Umbilical cord (tissue), 1 donor: ENCODE measurements at regions not wholly inside any gene's neighbourhood (a gene's known extent, or its start where the extent isn't known, plus 50 kb on each side); places are given as distances from the start of the nearest gene placed in this dataset.
"Not testable (repeated sequence)": the region's sequence is repeated elsewhere in the genome, so short reads cannot be mapped to it uniquely, and the experiment has no call there.

Experiments
- DNase-seq: peaks from one replicate; pipeline ENCODE4 v3.0.0-alpha.2; 2015; ENCODE audit warnings: low spot score

DNA sequence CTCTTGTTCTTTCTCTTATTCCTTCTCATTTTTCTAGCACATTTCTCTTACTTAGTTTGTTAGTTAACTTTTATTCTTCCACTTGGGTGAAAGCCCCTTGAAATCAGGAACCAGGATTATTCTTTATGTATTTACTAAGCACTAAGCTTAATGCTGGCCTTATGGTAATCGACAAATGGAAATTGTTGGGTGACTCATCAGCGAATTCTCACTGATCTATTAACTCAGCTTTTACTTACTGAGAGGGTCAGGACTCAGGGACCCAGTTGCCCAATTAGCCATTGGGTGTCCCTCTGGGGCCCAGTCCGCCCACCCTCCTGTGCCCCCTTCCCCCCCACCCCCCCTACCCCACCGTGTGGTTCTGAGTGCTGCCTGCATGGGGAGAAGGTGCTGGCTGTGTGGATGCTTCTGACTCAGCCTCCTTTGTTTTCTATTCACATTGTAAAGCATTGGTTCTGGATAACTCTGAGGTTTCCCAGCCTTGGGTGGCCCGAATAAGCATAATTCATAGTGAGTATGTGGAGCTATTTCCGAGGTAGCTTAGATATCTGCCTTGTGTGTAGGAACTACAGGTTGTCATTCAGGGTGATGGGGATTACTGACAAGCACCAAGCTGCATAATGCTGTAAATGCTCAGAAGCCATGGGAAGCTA, 240.9 kb downstream of the FGF9 start:
- peak; percentile 12 for DNase-seq

DNA sequence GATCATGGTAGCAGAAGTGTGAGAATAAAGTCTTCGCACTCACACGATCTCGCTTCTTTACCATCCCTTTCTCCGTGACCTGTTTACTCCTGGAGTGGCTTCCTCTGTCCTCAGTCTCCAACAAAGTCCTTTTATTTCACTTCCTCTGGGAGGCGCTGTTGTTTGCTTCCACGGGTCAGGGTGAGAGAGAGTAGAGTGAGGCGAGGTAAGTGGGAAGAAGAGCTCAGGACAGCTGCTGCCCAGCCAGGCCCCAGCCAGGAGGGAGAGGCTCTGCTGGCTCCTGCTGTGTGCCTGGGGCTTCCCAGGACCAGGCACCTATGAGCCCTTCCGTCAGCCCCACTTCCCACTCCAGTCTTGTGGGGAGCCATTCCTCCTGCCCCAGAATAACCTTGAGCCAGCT, 242.1 kb downstream of the FGF9 start:
- no peak for DNase-seq

DNA sequence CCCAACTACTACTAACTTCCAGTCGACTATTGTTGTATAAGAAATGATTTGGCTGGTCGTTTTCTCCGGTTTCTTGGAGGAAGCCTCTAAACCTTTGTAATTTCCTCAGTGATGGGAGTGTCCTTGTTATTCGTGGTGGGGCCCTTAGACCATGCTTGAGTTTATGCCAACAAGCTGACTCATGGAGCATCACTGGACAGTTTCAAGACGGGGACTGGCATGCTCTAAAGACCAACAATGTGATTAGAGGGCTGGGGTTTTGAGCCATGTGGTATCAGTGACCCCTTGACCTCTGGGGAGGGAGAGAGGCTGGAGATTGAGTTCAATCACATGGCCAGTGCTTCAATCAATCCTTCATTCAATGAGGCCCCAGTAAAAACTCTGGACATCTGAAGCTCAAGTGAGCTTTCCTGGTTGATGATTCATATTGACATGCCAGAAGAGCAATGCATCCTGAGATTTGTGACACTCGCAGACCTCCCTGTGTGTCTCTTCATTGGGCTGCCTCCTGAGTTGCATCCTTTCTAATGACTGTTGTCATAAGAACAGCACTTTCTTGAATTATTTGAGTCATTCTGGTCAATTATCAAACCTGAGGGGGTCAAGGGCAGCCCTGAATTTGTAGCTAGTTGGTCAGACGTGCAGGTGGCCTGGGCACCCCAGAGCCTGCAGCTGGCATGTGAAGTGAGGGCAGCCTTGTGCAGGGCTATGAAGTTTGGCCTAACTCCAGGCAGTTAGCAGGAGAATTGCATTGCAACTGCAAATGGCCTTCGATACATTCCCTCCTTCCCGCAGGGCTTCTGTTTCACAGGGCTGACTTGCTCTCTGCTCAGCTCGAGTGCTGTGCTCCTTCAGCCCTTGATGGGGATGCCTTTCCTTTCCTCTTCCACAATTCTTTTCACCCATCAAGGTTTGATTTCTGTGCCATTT, 246.5 kb downstream of the FGF9 start:
- DNase-seq = peak; percentile 79

DNA sequence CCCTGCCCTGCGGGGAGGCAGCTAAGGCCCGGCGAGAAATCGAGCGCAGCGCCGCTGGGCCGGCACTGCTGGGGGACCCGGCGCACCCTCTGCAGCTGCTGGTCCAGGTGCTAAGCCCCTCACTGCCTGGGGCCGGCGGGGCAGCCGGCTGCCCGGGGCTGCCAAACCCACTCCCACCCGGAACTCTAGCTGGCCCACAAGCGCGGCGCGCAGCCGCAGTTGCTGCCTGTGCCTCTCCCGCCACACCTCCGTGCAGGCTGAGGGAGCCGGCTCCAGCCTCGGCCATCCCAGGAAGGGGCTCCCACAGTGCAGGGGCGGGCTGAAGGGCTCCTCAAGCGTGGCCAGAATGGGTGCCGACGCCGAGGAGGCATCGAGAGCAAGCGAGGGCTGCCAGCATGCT, 249.9 kb downstream of the FGF9 start:
- not testable (repeated sequence) for DNase-seq

DNA sequence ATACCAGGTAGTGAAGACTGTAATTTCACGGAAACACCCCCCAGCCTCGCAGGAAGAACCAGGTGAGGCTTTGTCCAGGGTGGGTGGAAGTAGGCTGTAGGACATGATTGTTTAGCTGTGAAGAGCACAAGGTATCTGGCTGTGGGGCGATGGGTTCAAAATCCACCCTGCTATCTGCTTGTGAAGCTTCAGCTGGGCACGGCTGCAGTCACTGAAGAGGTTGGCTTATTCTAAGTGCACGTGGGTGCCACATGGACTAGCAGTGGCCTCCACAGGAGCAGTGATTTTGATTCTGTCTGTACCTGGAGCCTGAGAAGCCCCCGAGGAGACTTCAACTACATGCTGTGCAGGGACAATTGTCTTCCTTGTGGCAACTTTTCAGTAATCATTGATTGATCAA, 254.1 kb downstream of the FGF9 start:
- DNase-seq = no peak

DNA sequence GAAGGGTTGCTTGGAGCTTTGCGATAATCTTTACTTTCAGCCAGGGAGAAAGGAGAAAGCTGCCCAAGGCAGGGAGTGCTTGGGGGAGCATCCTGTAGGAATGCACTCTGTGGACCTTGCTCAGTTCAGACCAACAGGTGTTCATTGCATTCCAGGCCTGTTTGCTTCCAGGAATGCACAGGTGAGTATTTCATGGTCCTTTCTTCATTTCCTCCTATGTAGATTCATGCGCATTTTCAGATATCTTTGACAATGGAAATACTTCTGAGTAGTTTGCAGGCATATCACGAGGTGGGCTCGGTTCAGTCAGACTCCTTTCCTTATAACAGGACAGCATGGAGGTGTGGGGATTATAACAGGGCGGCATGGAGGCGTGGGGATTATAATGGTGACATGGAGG, 254.8 kb downstream of the FGF9 start:
- DNase-seq = no peak

DNA sequence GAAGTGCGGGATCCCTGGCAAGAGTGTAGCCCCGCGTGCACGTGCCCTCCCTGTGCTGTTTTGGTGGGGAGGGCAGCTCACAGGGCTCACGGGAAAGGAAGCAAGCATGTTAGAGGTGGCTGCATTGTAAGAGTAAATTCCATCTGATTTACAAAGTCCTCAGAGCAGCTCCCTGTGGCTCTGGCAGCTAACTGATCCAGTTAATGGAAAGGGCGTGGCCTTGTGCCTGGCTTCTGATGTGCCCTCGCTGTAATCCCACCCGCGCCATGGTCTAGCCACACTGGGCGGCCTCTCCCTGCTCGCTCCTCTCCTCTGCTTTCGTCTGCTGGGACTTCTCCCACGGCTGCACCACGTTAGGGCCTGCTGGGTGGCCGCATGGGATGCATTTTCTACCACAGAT, 258.5 kb downstream of the FGF9 start:
- no peak for DNase-seq

DNA sequence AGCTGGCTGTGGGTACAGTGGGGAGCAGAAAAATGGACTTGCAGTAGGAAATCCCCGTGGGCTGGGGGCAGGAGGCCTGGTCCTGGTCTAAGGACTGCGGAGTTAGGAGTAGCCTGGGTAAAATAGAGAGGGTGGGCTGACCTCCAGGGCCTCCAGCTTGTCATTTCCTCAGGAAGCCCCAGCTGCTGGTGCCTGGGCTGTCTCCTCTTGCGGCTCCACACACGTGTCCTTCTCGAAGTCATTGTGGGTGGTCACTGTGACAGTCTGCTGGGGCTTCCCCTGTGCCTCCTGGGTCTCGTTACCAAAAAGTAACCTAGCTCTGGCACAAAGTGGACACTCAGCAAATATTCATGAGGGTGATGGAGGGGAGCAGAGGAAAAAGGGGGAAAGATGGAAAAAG, 259.7 kb downstream of the FGF9 start:
- no peak for DNase-seq

DNA sequence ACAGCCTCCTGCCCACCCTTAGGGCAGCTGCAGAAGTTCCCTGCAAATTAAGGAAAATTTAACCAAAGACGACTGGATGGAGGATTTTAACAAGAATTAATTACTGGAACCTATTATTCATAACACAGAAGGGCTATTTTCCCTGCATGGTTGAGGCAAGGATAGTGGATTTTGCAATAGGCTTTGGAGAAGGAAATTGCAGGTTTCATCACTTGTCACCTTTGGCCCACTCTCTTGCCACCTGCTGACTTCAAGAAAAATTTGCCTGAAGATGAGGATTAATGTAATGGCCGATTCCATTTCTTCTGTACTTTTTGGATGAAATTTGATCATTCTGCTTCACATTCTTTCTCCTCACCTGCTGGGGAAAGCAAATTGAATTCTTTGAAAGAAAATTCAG, 261.7 kb downstream of the FGF9 start:
- DNase-seq = no peak

DNA sequence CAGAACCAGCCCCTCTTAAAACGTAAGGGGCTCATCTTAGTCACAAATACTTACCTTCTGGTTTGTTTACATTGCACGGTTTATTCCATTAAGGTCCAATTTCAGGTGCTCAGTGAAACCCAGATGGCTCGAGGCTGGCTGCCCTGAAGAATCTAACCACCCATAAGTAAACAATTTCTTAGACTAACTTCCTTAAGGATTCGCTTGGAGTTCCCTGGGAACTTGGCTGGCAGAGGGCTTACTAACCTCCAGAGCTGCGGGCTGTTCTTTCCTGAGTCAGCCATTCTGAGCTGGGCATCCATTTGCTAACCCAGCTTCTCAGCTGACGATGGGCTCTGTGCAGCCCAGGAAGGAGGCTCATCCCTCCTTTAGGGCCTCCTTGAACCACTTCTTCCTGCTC, 262.1 kb downstream of the FGF9 start:
- DNase-seq = no peak

DNA sequence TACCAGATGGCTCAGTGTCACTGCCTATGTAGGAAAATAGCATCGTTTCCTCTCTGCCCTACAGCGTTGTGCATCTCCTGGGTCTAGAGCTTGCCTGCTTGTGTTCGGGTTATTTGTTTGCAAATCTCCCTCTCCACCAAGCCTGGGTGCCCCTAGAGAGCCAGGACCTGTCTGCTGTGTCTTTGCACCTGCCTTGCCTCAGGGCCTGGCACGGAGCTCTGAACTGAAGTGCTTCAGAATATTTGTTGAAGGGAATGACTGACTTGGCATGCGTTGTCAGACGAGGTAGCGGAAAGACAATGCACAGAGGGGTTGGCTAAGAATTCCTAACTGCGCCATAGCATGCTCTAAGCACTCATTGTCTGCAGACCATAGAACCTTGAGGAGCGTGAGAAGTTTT, 263.4 kb downstream of the FGF9 start:
- no peak for DNase-seq

DNA sequence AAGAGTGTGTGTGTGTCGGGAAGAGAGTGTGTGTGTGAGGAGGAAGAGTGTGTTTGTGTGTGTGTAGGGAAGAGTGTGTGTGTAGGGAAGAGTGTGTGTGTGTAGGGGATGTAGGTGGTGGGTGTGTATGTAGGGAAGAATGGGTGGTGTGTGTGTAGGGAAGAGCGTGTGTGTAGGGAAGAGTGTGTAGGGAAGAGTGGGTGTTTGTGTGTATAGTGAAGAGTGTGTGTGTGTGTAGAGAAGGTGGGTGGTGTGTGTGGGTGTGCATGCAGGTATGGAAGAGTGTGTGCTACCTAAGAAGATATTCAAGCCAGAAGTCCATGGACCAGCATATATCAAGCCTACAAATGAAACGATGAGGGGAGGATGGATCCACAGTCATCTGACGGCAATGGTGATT, 265.8 kb downstream of the FGF9 start:
- DNase-seq = no peak

DNA sequence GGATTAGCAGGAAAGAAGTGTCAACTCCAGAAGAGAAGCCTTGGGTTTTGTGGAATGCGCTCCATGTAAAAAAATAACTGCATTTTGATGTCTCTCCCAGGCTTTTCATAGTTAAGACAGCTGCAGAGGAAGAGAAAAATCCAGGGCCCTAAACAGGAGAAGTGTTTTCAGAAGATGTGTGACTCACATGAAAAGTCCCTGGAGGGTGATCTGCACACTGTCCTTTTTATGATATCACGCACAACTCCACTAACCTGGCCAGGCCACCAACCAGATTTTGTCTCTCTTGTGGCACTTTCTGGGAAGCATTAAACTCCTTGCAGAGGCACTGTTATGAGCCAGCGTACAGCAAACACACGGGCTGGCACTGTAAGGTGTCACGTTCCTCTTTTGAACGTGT, 267.3 kb downstream of the FGF9 start:
- DNase-seq = peak; percentile 88

DNA sequence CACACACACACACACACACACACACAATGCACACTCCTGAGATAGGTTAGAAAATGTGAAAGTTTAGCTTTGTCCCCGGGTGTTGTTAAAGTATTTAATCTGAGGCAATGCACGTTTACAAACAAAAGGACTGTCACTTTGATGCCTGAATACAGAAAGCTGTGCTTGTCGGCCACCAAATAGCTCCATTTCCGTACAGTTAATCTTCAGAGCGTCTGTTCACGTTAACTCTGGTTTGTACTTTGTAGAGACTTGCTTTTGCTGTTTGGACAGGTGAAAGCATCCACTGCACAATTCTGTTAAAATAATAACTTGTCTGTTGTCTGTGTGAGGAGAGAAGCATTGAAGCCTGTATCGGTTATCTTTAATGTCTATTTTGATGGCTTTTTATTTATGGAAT, 267.8 kb downstream of the FGF9 start:
- DNase-seq = peak; percentile 68

DNA sequence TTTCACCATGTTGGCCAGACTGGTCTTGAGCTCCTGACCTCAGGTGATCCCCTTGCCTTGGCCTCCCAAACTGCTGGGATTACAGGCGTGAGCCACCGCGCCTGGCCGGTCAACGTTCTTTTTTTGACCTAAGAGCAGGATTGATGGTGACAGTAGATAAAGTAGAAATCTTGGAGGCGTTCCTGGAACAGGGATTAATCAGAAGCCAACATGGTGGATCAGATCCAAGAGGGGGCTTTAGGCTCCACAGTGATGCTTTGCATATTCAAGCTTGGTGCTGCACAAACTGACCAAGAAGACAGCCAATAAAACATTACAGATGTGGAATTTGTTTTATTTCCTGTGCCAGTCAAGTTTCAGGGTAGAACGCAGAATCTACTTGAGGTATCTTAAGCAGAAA, 271.2 kb downstream of the FGF9 start:
- DNase-seq = peak; percentile 67

DNA sequence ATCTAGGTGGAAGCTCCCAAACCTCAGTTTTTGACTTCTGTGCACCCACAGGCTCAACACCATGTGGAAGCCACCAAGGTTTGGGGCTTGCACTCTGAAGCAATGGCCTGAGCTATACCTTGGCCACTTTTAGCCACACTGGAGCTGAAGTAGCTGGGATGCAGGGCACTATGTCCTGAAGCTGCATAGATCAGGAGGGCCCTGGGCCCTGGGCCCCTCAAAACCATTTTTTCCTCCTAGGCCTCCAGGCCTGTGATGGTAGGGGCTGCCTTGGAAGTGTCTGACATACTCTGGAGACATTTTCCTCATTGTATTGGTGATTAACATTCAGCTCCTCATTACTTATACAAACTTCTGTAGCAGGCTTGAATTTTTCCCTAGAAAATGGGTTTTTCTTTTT, 273.7 kb downstream of the FGF9 start:
- no peak for DNase-seq

DNA sequence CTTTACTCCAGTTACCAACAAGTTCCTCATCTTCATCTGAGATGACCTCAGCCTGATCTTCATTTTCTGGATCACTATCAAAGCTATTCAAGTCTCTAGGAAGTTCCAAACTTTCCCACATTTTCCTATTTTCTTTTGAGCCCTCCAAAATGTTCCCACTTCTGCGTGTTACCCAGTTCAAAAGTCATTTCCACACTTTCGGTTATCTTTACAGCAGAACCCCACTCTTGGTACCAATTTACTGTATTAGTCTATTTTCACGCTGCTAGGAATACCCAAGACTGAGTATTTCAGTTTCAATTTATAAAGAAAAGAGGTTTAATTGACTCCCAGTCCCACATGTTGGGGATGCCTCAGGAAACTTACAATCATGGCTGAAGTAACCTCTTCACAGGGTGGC, 274.3 kb downstream of the FGF9 start:
- no peak for DNase-seq

DNA sequence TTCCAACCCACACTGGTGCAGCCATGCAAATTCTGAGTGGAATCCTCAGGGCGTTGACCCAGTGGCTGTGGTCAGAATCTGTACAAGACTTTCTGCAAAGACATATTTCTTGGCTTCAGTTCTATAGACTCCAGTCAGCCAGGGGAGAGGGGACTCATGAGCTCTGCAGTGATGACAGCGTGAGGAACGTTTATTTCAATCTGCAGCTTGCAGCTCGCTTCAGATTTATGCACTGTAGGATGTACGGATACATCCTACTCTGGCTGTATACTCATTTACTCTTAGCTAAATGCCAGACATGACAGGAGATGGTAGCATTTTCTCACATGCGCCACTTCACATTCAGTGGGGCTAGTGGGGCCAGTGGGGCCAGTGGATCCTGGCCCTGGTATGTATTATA, 276.1 kb downstream of the FGF9 start:
- DNase-seq = no peak

DNA sequence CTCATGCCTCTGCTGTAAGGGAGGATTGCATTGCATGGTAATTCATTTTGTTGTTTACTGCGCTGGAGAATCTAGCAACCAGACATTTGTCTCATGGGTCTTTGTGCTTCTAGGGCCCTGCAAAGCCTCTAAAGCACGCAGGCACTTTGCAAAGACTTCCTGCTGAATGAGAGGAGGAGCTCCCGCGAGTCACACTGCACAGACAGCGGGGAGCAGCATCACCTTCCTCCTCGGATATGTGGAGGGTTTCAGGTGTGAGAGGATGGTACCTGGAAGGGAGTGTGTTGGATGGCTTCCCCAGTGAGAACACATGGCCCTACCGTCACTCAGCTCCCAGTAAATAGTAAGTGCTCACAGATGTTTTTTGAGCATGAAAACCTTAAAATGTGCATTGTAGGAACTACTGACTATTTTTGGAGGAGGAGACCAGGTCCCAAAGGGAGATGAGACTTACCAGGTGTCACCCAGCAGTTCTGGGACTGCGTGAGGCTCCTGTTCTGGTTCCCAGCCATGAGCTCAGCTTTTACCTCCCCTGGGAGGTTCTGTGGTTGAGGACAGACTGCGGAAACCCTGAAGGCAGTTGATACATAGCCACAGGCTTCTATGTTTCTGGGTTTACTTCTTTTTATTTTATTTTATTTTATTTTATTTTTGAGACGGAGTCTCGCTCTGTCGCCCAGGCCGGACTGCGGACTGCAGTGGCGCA, 278.0 kb downstream of the FGF9 start:
- no peak for DNase-seq

DNA sequence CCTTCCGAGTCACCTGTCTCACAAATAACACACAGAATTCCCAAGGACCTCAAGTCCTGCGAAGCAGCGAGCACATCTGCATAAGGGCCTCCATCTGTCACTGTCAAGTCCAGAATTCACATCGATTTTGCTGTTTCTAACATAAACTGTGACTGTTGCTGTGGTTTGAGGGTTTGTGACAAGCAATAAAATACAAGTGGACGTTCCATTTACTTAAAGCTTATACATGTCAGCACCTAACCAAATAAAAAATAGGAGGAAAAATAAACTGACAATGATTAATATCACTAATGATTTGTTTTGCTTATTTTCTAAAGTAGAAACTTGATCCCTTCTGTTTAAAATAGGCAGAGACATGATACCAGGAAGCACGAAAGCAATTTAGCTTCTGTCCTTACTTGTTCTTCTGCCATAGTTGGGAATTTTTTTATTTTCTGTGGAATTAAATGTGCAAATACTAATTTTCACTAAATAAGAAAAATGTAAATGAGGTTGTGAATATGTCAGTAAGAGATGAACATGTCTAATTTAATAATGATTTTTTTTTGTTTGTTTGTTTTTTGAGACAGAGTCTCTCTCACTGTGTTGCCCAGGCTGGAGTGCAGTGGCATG, 279.1 kb downstream of the FGF9 start:
- DNase-seq = no peak

DNA sequence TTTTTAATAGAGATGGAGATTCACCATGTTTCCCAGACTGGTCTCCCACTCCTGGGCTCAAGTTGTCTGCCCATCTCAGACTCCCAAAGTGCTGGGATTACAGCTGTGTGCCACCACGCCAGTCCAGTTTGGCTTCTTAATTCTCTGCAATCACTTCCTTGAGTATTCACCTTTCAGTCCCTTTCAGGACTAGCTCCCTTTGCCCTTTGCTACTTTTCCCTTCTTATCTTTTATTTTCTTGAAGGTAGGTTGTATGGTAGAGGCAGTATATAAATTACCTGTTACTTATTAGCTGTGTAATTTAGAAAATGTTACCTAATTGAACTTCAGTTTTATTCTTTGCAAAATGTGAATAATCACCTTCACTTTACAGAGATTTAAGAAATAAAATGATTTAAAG, 285.8 kb downstream of the FGF9 start:
- no peak for DNase-seq

DNA sequence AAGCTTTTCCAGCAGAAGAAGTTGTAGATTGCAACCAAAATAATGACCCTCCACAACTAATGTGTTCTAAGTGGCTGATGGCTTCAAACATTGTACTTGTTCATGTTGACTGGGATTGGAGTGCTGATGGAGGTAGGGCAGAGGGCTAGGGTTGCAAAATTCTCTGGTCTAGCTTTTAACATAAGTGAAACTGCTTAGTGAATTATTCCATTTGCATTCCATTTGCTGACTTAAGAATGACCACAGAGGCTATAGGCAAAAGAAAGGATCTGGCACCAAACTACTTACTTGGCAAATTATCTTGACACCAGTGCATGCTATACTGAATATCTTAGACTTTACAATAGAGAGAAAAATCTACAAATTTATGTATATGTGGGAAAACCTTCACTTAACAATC, 287.0 kb downstream of the FGF9 start:
- DNase-seq = no peak
